ENCODE measurements at regions not wholly inside any gene's neighbourhood (a gene's known extent, or its start where the extent isn't known, plus 50 kb on each side); places are given as distances from the start of the nearest gene placed in this dataset.

DNA sequence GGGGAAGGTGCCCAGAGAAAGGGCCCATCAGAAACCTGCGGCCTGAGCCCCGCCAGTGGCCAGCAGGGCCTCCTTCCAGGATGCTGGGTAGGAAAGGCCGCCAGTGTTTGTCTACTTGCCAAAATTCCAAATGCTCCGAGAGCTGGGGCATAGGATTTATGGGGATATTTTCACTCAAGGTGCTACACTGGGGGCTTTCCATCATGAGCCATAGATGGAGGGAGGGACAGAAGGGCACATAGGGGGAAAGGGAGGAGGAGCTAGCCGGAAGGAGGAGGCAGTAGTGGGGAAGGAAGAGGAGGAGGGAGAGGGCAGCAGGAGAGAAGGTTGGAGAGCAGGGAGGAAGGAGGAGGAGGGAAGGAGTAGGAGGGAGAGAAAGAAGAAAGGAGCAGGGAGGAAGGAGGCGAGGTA lies 494.7 kb upstream of the PROK2 start:
- no peak for ATAC-seq
- no peak overlapping the region for H3K27ac Mint-ChIP-seq
- WGBS (ENCODE audit: insufficient coverage), result 90% methylated on average over 6 of the region's 6 CpGs

DNA sequence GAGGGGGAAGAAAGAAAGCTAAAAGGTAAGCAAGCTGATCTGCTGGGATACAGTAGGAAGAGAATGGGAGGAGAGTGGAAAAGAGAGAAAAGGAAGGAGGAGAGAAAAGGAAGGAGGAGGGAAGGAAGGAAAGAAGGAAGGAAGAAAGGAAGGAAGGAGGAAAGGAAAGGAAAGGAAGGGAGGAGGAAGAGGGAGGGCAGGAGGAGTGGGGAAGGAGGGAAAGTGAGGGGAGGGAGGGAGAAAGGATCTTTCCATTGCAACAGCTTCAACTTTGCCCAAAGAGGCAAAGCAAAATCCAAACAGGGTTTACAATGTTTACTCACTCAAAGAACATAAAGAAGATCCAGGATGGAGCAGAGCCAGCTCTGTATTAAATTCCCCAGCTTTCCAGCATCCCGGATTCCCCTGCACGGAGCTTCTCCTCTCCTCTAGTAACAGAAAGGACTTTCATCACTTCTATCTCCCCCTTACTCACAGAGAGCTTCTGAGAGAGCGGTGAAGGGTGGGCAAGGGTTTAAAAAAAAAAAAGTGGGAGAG lies 494.2 kb upstream of the PROK2 start:
- Histone ChIP-seq H3K4me1 (ENCODE audit: control insufficient read depth, insufficient read depth, low read length) (peaks cover 8% of the 10 kb centered on the region), H3K27ac (ENCODE audit: low read length) (no peak overlapping the region), H3K9me3 (ENCODE audit: control insufficient read depth, insufficient read depth, low read length) (peaks cover 7% of the 10 kb centered on the region), H3K36me3 (ENCODE audit: control insufficient read depth, insufficient read depth, low read length) (no peaks in the 10 kb centered on the region), H3K27me3 (ENCODE audit: control insufficient read depth, insufficient read depth, low read length) (no peaks in the 10 kb centered on the region), H3K4me3 (ENCODE audit: low read length) (no peak overlapping the region)
- peaks cover 0 to 6% of the 10 kb centered on the region in 2 donors for H3K9me3 Mint-ChIP-seq
- H3K4me1 Mint-ChIP-seq, result peaks cover 9% of the 10 kb centered on the region in 2 donors
- H3K27me3 Mint-ChIP-seq (ENCODE audit: low read depth in 2 of 2), result peaks cover 7 to 19% of the 10 kb centered on the region in 2 donors
- ATAC-seq (no peak), DNase-seq (no peak)
- 86% methylated on average over 3 of the region's 3 CpGs for WGBS (ENCODE audit: insufficient coverage)
- no peak overlapping the region for H3K27ac Mint-ChIP-seq
- intact Hi-C loops (cut with micrococcal nuclease), result no loop called here
- TF ChIP-seq, protein P1, sequence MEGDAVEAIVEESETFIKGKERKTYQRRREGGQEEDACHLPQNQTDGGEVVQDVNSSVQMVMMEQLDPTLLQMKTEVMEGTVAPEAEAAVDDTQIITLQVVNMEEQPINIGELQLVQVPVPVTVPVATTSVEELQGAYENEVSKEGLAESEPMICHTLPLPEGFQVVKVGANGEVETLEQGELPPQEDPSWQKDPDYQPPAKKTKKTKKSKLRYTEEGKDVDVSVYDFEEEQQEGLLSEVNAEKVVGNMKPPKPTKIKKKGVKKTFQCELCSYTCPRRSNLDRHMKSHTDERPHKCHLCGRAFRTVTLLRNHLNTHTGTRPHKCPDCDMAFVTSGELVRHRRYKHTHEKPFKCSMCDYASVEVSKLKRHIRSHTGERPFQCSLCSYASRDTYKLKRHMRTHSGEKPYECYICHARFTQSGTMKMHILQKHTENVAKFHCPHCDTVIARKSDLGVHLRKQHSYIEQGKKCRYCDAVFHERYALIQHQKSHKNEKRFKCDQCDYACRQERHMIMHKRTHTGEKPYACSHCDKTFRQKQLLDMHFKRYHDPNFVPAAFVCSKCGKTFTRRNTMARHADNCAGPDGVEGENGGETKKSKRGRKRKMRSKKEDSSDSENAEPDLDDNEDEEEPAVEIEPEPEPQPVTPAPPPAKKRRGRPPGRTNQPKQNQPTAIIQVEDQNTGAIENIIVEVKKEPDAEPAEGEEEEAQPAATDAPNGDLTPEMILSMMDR (IDR thresholded peaks at IDR 0.05), result no peak
- no peak overlapping the region for H3K4me3 Mint-ChIP-seq
- H3K36me3 Mint-ChIP-seq, result no peaks in the 10 kb centered on the region

More for the DNA sequence above, 494.7 kb upstream of the PROK2 start:
- Histone ChIP-seq H3K9me3 (ENCODE audit: control insufficient read depth, insufficient read depth, low read length) (peaks cover 7% of the 10 kb centered on the region), H3K4me1 (ENCODE audit: control insufficient read depth, insufficient read depth, low read length) (peaks cover 5% of the 10 kb centered on the region), H3K27ac (ENCODE audit: low read length) (no peak overlapping the region), H3K4me3 (ENCODE audit: low read length) (no peak overlapping the region), H3K36me3 (ENCODE audit: control insufficient read depth, insufficient read depth, low read length) (no peaks in the 10 kb centered on the region), H3K27me3 (ENCODE audit: control insufficient read depth, insufficient read depth, low read length) (no peaks in the 10 kb centered on the region)
- TF ChIP-seq, protein P1 (IDR thresholded peaks at IDR 0.05), result no peak
- Mint-ChIP-seq H3K9me3 (peaks cover 0 to 6% of the 10 kb centered on the region in 2 donors), H3K27me3 (ENCODE audit: low read depth in 2 of 2) (peaks cover 7 to 19% of the 10 kb centered on the region in 2 donors), H3K4me3 (no peak overlapping the region), H3K36me3 (no peaks in the 10 kb centered on the region), H3K4me1 (peaks cover 4% of the 10 kb centered on the region in 2 donors)
- no peak for DNase-seq
- intact Hi-C loops (cut with micrococcal nuclease), result no loop called here

GRCh38 chr3:72278349-72279067 lies 493.6 kb upstream of the PROK2 start:
- intact Hi-C loops (cut with micrococcal nuclease), result no loop called here
- Histone ChIP-seq H3K36me3 (ENCODE audit: control insufficient read depth, insufficient read depth, low read length) (no peaks in the 10 kb centered on the region), H3K27me3 (ENCODE audit: control insufficient read depth, insufficient read depth, low read length) (no peaks in the 10 kb centered on the region), H3K27ac (ENCODE audit: low read length) (no peak overlapping the region), H3K4me1 (ENCODE audit: control insufficient read depth, insufficient read depth, low read length) (peaks cover 15% of the 10 kb centered on the region), H3K9me3 (ENCODE audit: control insufficient read depth, insufficient read depth, low read length) (peaks cover 7% of the 10 kb centered on the region), H3K4me3 (ENCODE audit: low read length) (no peak overlapping the region)
- Mint-ChIP-seq H3K4me3 (no peak overlapping the region), H3K4me1 (peaks cover 12 to 13% of the 10 kb centered on the region in 2 donors), H3K36me3 (no peaks in the 10 kb centered on the region), H3K27me3 (ENCODE audit: low read depth in 2 of 2) (peaks cover 7 to 19% of the 10 kb centered on the region in 2 donors), H3K27ac (no peak overlapping the region), H3K9me3 (peaks cover 0 to 6% of the 10 kb centered on the region in 2 donors)
- ATAC-seq (no peak), DNase-seq (no peak)
- TF ChIP-seq, protein P1 (IDR thresholded peaks at IDR 0.05), result no peak
- 92% methylated on average over 3 of the region's 3 CpGs for WGBS (ENCODE audit: insufficient coverage)
